A549 (cell line): ENCODE measurements at regions not wholly inside any gene's neighbourhood (a gene's known extent, or its start where the extent isn't known, plus 50 kb on each side); places are given as distances from the start of the nearest gene placed in this dataset.

Source experiments
- ATAC-seq, 2 experiments: fragments of 200-7000 bp in 1 of 2; fragments of >200 bp in 1 of 2; cut with Nextera tagmentation in 1 of 2; cut with Tn5 transposase in 1 of 2; 3 replicates each; pipeline versions ENCODE4 v1.8.0 to v1.9.1; 2018 to 2020; ENCODE audit warnings: mild to moderate bottlenecking in 1 of 2, moderate library complexity in 1 of 2
- CTCF ChIA-PET: fragments of 300-600 bp; sonication (Branson Sonifier 250); formaldehyde crosslinking; extraction: SDS; loops from one replicate; lab custom pipeline; 2021; ENCODE audit warnings: antibody characterized with exemption, inconsistent platforms; lab: Yijun Ruan, JAX
- POLR2A ChIA-PET: fragments of 350-600 bp; formaldehyde crosslinking; extraction: SDS; loops from one replicate; lab custom pipeline; 2021; ENCODE audit warnings: antibody characterized with exemption, inconsistent platforms; lab: Yijun Ruan, JAX
- DNase-seq, 2 experiments: peaks; one replicate each; pipeline versions ENCODE4 v3.0.0 to v3.0.0-alpha.2; 2011 to 2016; ENCODE audit warnings: low read depth in 1 of 2, low spot score in 1 of 2
- FAIRE-seq: peaks from 2 replicates; lab custom pipeline; 2011; peaks lifted over from hg19 to GRCh38; lab: Jason Lieb, UNC
- H3K27ac ChIP-seq, 2 experiments: fragments of >200 bp; sonication (Bioruptor Twin); formaldehyde crosslinking; 3 replicates each; pipeline ENCODE4 v1.5.1; 2016 to 2017
- H3K4me1 ChIP-seq: fragments of >200 bp; sonication (Bioruptor Twin); formaldehyde crosslinking; 3 replicates; pipeline ENCODE4 v1.6.1; 2016
- H3K4me2 ChIP-seq: fragments of >200 bp; sonication (Bioruptor Twin); formaldehyde crosslinking; 3 replicates; pipeline ENCODE4 v1.6.1; 2016
- H3K4me3 ChIP-seq: fragments of >200 bp; sonication (Bioruptor Twin); formaldehyde crosslinking; 3 replicates; pipeline ENCODE4 v1.5.1; 2016
- H3K9me3 ChIP-seq: fragments of >200 bp; sonication (Bioruptor Twin); formaldehyde crosslinking; 3 replicates; pipeline ENCODE4 v1.6.1; 2016
- BHLHE40 ChIP-seq: IDR thresholded peaks from 2 replicates; pipeline ENCODE4 v1.6.1; 2012; ENCODE audit warnings: low read depth, low read length, inconsistent platforms
- EHF ChIP-seq: fragments of 250-450 bp; sonication (Bioruptor Pico); IDR thresholded peaks from 2 replicates; pipeline ENCODE4 v1.5.0; 2020; ENCODE audit warnings: mild to moderate bottlenecking
- FOSB ChIP-seq: fragments of 250-450 bp; sonication (Bioruptor Pico); IDR thresholded peaks from 2 replicates; pipeline ENCODE4 v1.5.0; 2020; ENCODE audit warnings: mild to moderate bottlenecking, moderate library complexity
- FOSL2 ChIP-seq, 2 experiments: fragments of 450-650 bp in 1 of 2; fragments of >200 bp in 1 of 2; sonication (Bioruptor Twin) in 1 of 2; formaldehyde crosslinking; IDR thresholded peaks; 2 replicates each; pipeline versions ENCODE4 v1.5.0 to v1.6.1; 2016 to 2020; ENCODE audit warnings: mild to moderate bottlenecking in 1 of 2, moderate library complexity in 1 of 2
- GATA3 ChIP-seq: IDR thresholded peaks from 2 replicates; pipeline ENCODE4 v1.6.1; 2012; ENCODE audit warnings: borderline replicate concordance
- HEYL ChIP-seq: fragments of 250-450 bp; sonication (Bioruptor Pico); IDR thresholded peaks from 2 replicates; pipeline ENCODE4 v1.8.0; 2021; ENCODE audit warnings: mild to moderate bottlenecking, moderate library complexity
- HOXA7 ChIP-seq: fragments of 250-450 bp; sonication (Bioruptor Pico); IDR thresholded peaks from 2 replicates; pipeline ENCODE4 v1.5.0; 2020; ENCODE audit warnings: mild to moderate bottlenecking, moderate library complexity
- KDM5A ChIP-seq: fragments of 200-600 bp; sonication (generic); IDR thresholded peaks from 2 replicates; pipeline ENCODE4 v1.6.1; 2016; ENCODE audit warnings: antibody characterized with exemption, mild to moderate bottlenecking
- MAX ChIP-seq: IDR thresholded peaks from 2 replicates; pipeline ENCODE4 v1.6.1; 2012
- MAZ ChIP-seq: fragments of 150-350 bp; IDR thresholded peaks from 2 replicates; pipeline ENCODE4 v1.6.1; 2014; ENCODE audit warnings: antibody characterized with exemption, low read depth, low read length, borderline replicate concordance
- NR3C1 ChIP-seq: fragments of >200 bp; sonication (Bioruptor Twin); formaldehyde crosslinking; IDR thresholded peaks from 3 replicates; pipeline ENCODE4 v1.6.1; 2017
- POLR2A ChIP-seq: IDR thresholded peaks from 2 replicates; pipeline ENCODE4 v1.6.1; 2012; ENCODE audit warnings: mild to moderate bottlenecking, low read length
- POLR2AphosphoS2 ChIP-seq: conservative IDR thresholded peaks from 2 replicates; pipeline ENCODE4 v1.6.1; 2012; ENCODE audit warnings: low read length, improper control_type of control experiment, inconsistent platforms
- RAD21 ChIP-seq, 2 experiments: fragments of >200 bp in 1 of 2; sonication (Bioruptor Twin) in 1 of 2; formaldehyde crosslinking in 1 of 2; IDR thresholded peaks in 1 of 2; conservative IDR thresholded peaks in 1 of 2; 2 replicates in 1 of 2; 3 replicates in 1 of 2; pipeline ENCODE4 v1.6.1; 2012 to 2018; ENCODE audit warnings: inconsistent platforms in 1 of 2
- RARB ChIP-seq: fragments of 250-450 bp; sonication (Bioruptor Pico); IDR thresholded peaks from 2 replicates; pipeline ENCODE4 v1.8.0; 2021; ENCODE audit warnings: mild to moderate bottlenecking, moderate library complexity
- RCOR1 ChIP-seq: fragments of 150-350 bp; IDR thresholded peaks from 2 replicates; pipeline ENCODE4 v1.6.1; 2014; ENCODE audit warnings: antibody characterized with exemption, low read length, low read depth
- REST ChIP-seq: fragments of 200-600 bp; sonication (generic); IDR thresholded peaks from 2 replicates; pipeline ENCODE4 v1.6.1; 2016; ENCODE audit warnings: antibody characterized with exemption, mild to moderate bottlenecking, moderate library complexity
- RFX5 ChIP-seq: fragments of 450-650 bp; IDR thresholded peaks from 2 replicates; pipeline ENCODE4 v1.7.1; 2014; ENCODE audit warnings: antibody characterized with exemption, mild to moderate bottlenecking, moderate library complexity
- RNF2 ChIP-seq: fragments of 200-600 bp; sonication (generic); IDR thresholded peaks from 2 replicates; pipeline ENCODE4 v1.6.1; 2016; ENCODE audit warnings: low read depth, mild to moderate bottlenecking, antibody characterized with exemption, moderate library complexity, borderline replicate concordance
- ZNF302 ChIP-seq: fragments of 250-450 bp; sonication (Bioruptor Pico); IDR thresholded peaks from 2 replicates; pipeline ENCODE4 v1.9.0; 2021; ENCODE audit warnings: inconsistent platforms, mild to moderate bottlenecking, moderate library complexity
- ZSCAN20 ChIP-seq: fragments of 250-450 bp; sonication (Bioruptor Pico); IDR thresholded peaks from 2 replicates; pipeline ENCODE4 v1.8.0; 2022; ENCODE audit warnings: mild to moderate bottlenecking, moderate library complexity
- WGBS: methylation state at CpG from one replicate; pipeline ENCODE4 v1.1.6; 2017; ENCODE audit errors: missing lambda C conversion rate; 5-methylcytosine and 5-hydroxymethylcytosine counted together
- TF ChIP-seq, protein P1 (sequence below): IDR thresholded peaks from 2 replicates; pipeline ENCODE4 v1.6.1; 2012; ENCODE audit warnings: low read depth, borderline replicate concordance

- TF ChIP-seq POLR2AphosphoS2 (no peak), MAZ (no peak), FOSL2 (IDR thresholded peaks at IDR 0.05) (no peak), FOSL2 (CRISPR knock-in tag; IDR thresholded peaks at IDR 0.05) (no peak), RCOR1 (no peak), RNF2 (no peak), RAD21 (conservative IDR thresholded peaks at IDR 0.05 in 1 of 2, IDR thresholded peaks at IDR 0.05 in 1 of 2) (no peak)
Measured at GRCh38 chr10:29712108-29712507, 77.3 kb upstream of the SVIL start (continued).

GRCh38 chr10:29710128-29710527 is 75.4 kb upstream of the SVIL start:
- H3K4me3 ChIP-seq: no peak overlapping the region
- no peak overlapping the region for H3K27ac ChIP-seq
- peaks cover 22% of the 10 kb centered on the region for H3K4me1 ChIP-seq
- no peak for DNase-seq
- no peak for FAIRE-seq
- WGBS: 88% methylated on average over 8 of the region's 8 CpGs
- H3K4me2 ChIP-seq: no peak overlapping the region
- ChIA-PET POLR2A (no interaction called here), CTCF (interaction anchor here (1.0 kb wide), 2 partner anchors 175 to 214 kb away, joined by 3 to 4 read pairs; no protein-coding TSS in a partner anchor)
- H3K9me3 ChIP-seq: no peaks in the 10 kb centered on the region
- no peak for TF ChIP-seq FOSL2 (IDR thresholded peaks at IDR 0.05)
- no peak for TF ChIP-seq FOSL2 (CRISPR knock-in tag; IDR thresholded peaks at IDR 0.05)
- TF ChIP-seq BHLHE40: no peak
- no peak for TF ChIP-seq REST
- TF ChIP-seq HEYL (CRISPR knock-in tag): no peak
- no peak for TF ChIP-seq MAX
- no peak for TF ChIP-seq POLR2AphosphoS2
- TF ChIP-seq MAZ: no peak
- no peak for TF ChIP-seq FOSB (CRISPR knock-in tag)
- no peak for TF ChIP-seq POLR2A
- no peak for ATAC-seq

DNA sequence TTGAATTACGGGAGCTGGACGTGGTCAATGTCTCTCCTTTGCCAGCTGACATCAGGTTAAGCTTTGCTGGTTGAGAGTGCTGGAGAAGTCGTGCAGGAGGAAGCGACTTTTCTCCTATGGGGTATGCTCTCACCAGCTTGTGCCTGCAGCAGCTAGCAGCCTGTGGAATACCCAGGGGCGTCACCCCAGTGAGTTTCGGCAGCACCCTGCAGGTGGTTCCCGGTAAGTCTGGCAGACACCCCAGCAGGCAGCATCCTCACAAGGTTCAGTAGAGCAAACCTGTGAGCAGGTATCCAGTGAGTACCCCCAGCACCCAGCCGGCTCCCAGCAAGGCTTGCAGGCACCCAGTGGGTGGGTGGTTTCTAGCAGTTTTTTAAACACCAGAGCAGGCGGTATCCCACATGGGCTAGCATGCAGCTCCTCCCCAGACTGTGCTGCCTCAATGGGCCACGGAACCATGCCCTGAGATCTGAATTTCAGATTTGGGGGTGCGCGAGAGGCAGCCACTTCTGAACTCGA is 74.8 kb upstream of the SVIL start:
- Histone ChIP-seq H3K4me3 (no peak overlapping the region), H3K4me2 (no peak overlapping the region), H3K4me1 (peaks cover 16% of the 10 kb centered on the region), H3K9me3 (no peaks in the 10 kb centered on the region), H3K27ac (no peak overlapping the region)
- ChIA-PET CTCF (interaction anchor here (0.9 to 1.0 kb wide), 2 partner anchors 10 to 213 kb away, joined by 3 to 4 read pairs; no protein-coding TSS in a partner anchor), POLR2A (no interaction called here)
- no peak for FAIRE-seq
- 96% methylated on average over 13 of the region's 13 CpGs for WGBS
- ATAC-seq: no peak; a peak in 1 of 6 replicates
- TF ChIP-seq, protein P1, sequence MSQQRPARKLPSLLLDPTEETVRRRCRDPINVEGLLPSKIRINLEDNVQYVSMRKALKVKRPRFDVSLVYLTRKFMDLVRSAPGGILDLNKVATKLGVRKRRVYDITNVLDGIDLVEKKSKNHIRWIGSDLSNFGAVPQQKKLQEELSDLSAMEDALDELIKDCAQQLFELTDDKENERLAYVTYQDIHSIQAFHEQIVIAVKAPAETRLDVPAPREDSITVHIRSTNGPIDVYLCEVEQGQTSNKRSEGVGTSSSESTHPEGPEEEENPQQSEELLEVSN: no peak
- no peak for TF ChIP-seq POLR2AphosphoS2
- TF ChIP-seq RARB (CRISPR knock-in tag): no peak
- TF ChIP-seq EHF (CRISPR knock-in tag): no peak
- TF ChIP-seq ZNF302 (CRISPR knock-in tag): no peak
- TF ChIP-seq ZSCAN20 (CRISPR knock-in tag): no peak
- TF ChIP-seq MAX: no peak
- TF ChIP-seq HEYL (CRISPR knock-in tag): no peak
- TF ChIP-seq NR3C1: no peak
- no peak for TF ChIP-seq GATA3
- TF ChIP-seq HOXA7 (CRISPR knock-in tag): no peak
- no peak for TF ChIP-seq KDM5A
- TF ChIP-seq RFX5: no peak
- no peak for DNase-seq
